DND-41 (cell line): ENCODE measurements at regions not wholly inside any gene's neighbourhood (a gene's known extent, or its start where the extent isn't known, plus 50 kb on each side); places are given as distances from the start of the nearest gene placed in this dataset.

Experiments used
- ATAC-seq: fragments of 200-7000 bp; cut with Tn5 transposase; 3 replicates; pipeline ENCODE4 v1.9.1; 2021; ENCODE audit warnings: low read depth; ENCODE audit not compliant: insufficient read depth
- DNase-seq: peaks from one replicate; pipeline ENCODE4 v3.0.0-alpha.2; 2020
- H2AFZ ChIP-seq: 2 replicates; pipeline ENCODE4 v1.6.0; 2012; ENCODE audit warnings: low read depth, low read length
- H3K27ac ChIP-seq: 2 replicates; pipeline ENCODE4 v1.5.1; 2012; ENCODE audit warnings: low read length, inconsistent platforms
- H3K27me3 ChIP-seq: fragments of 200-600 bp; sonication (generic); 2 replicates; pipeline ENCODE4 v1.6.0; 2012; ENCODE audit warnings: low read length, mild to moderate bottlenecking, inconsistent platforms; ENCODE audit not compliant: insufficient read depth, poor library complexity
- H3K36me3 ChIP-seq: 2 replicates; pipeline ENCODE4 v1.5.1; 2012; ENCODE audit warnings: low read length, inconsistent platforms; ENCODE audit not compliant: insufficient read depth
- H3K4me1 ChIP-seq: 2 replicates; pipeline ENCODE4 v1.5.1; 2012; ENCODE audit warnings: mild to moderate bottlenecking, low read length; ENCODE audit not compliant: insufficient read depth
- H3K4me2 ChIP-seq: 2 replicates; pipeline ENCODE4 v1.6.0; 2012; ENCODE audit warnings: mild to moderate bottlenecking, moderate library complexity, low read length, inconsistent platforms; ENCODE audit not compliant: insufficient read depth
- H3K4me3 ChIP-seq, 2 experiments: fragments of 200-600 bp in 1 of 2; shearing (Covaris generic) in 1 of 2; 2 replicates each; pipeline ENCODE4 v1.5.1; 2012 to 2016; ENCODE audit warnings: inconsistent platforms in 2 of 2, low read length in 2 of 2, mild to moderate bottlenecking in 2 of 2, low read depth in 1 of 2, moderate library complexity in 1 of 2
- H3K79me2 ChIP-seq: 2 replicates; pipeline ENCODE4 v1.6.0; 2012; ENCODE audit warnings: low read length, inconsistent platforms; ENCODE audit not compliant: insufficient read depth
- H3K9ac ChIP-seq: 2 replicates; pipeline ENCODE4 v1.6.0; 2012; ENCODE audit warnings: low read depth, mild to moderate bottlenecking, inconsistent platforms, low read length, moderate library complexity
- H3K9me3 ChIP-seq: 2 replicates; pipeline ENCODE4 v1.5.1; 2012; ENCODE audit warnings: low read length, moderate library complexity, mild to moderate bottlenecking, inconsistent platforms; ENCODE audit not compliant: insufficient read depth, severe bottlenecking
- H4K20me1 ChIP-seq: 2 replicates; pipeline ENCODE4 v1.6.0; 2012; ENCODE audit warnings: low read length; ENCODE audit not compliant: insufficient read depth
- EZH2 ChIP-seq: IDR thresholded peaks from 3 replicates; pipeline ENCODE4 v1.6.1; 2012; ENCODE audit warnings: borderline replicate concordance, low read depth, mild to moderate bottlenecking, moderate library complexity, low read length, inconsistent platforms; ENCODE audit not compliant: severe bottlenecking
- TF ChIP-seq, protein P1 (sequence below): IDR thresholded peaks from 2 replicates; pipeline ENCODE4 v1.5.1; 2012; ENCODE audit warnings: borderline replicate concordance, low read length, moderate library complexity, mild to moderate bottlenecking; ENCODE audit not compliant: poor library complexity, severe bottlenecking; ENCODE audit errors: extremely low read depth

- Histone ChIP-seq H3K36me3 (no peaks in the 10 kb centered on the region), H3K4me1 (no peaks in the 10 kb centered on the region), H4K20me1 (no peaks in the 10 kb centered on the region), H2AFZ (no peak overlapping the region), H3K27ac (no peak overlapping the region), H3K9me3 (no peaks in the 10 kb centered on the region), H3K27me3 (no peaks in the 10 kb centered on the region), H3K4me3 (no peak overlapping the region), H3K9ac (no peak overlapping the region), H3K4me2 (no peak overlapping the region), H3K79me2 (no peaks in the 10 kb centered on the region)
- no peak for TF ChIP-seq EZH2
- TF ChIP-seq, protein P1, sequence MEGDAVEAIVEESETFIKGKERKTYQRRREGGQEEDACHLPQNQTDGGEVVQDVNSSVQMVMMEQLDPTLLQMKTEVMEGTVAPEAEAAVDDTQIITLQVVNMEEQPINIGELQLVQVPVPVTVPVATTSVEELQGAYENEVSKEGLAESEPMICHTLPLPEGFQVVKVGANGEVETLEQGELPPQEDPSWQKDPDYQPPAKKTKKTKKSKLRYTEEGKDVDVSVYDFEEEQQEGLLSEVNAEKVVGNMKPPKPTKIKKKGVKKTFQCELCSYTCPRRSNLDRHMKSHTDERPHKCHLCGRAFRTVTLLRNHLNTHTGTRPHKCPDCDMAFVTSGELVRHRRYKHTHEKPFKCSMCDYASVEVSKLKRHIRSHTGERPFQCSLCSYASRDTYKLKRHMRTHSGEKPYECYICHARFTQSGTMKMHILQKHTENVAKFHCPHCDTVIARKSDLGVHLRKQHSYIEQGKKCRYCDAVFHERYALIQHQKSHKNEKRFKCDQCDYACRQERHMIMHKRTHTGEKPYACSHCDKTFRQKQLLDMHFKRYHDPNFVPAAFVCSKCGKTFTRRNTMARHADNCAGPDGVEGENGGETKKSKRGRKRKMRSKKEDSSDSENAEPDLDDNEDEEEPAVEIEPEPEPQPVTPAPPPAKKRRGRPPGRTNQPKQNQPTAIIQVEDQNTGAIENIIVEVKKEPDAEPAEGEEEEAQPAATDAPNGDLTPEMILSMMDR, result no peak
- ATAC-seq (no peak), DNase-seq (no peak)
Measured at GRCh38 chr6:119653329-119653728, 303.8 kb upstream of the MAN1A1 start.

DNA sequence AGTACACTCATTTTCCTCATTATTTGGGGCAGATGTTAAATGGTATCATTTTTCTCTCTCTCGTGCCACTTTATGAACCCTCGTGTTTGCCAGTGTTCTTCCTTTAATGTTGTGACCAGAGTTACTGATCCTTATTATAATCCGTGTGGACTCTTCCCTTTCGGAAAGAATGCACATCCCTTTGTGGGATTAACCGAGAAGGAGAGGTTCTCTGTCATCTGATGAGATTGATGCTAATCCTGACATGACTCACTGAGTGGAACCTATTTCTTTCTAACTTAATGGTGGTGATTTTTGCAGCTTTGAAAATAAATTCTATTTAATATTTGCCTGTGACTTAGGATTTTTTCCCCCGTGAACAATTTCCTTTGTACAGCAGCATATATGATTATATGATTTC is 300.0 kb upstream of the MAN1A1 start:
- Histone ChIP-seq H3K9me3 (no peaks in the 10 kb centered on the region), H3K79me2 (no peaks in the 10 kb centered on the region), H4K20me1 (no peaks in the 10 kb centered on the region), H3K4me2 (no peak overlapping the region), H3K4me1 (no peaks in the 10 kb centered on the region), H3K27me3 (no peaks in the 10 kb centered on the region), H3K36me3 (no peaks in the 10 kb centered on the region), H2AFZ (no peak overlapping the region), H3K27ac (no peak overlapping the region), H3K4me3 (no peak overlapping the region), H3K9ac (no peak overlapping the region)
- DNase-seq (no peak), ATAC-seq (no peak)
- TF ChIP-seq, protein P1, result no peak
- no peak for TF ChIP-seq EZH2

DNA sequence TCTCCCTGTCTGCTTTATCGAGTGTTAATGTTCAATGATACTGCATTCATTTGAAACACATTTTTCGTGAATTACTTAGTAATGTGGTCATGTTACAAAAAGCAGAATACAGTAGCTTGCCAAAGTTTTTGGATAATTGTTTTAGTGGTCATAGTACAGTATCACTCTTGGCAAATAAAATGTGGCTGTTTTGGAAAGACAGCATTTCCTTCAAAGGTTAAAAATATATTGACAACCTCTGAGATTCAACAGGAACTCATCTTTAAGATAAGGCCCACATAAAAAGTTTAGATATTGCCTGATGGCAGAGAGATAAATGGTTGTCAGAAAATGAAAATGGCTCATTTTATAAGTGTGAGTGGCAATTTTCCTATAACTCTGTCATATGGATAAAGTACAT is 297.7 kb upstream of the MAN1A1 start:
- no peak overlapping the region for H2AFZ ChIP-seq
- ATAC-seq, result no peak
- H3K9ac ChIP-seq, result no peak overlapping the region

More for the DNA sequence above, 297.7 kb upstream of the MAN1A1 start:
- no peak for TF ChIP-seq EZH2
- TF ChIP-seq, protein P1, result no peak
- Histone ChIP-seq H3K4me2 (no peak overlapping the region), H4K20me1 (no peaks in the 10 kb centered on the region), H3K4me3 (no peak overlapping the region), H3K27ac (no peak overlapping the region), H3K79me2 (no peaks in the 10 kb centered on the region), H3K36me3 (no peaks in the 10 kb centered on the region), H3K27me3 (no peaks in the 10 kb centered on the region), H3K9me3 (no peaks in the 10 kb centered on the region), H3K4me1 (no peaks in the 10 kb centered on the region)
- DNase-seq, result no peak
